PC-3 (cell line): ENCODE measurements at regions not wholly inside any gene's neighbourhood (a gene's known extent, or its start where the extent isn't known, plus 50 kb on each side); places are given as distances from the start of the nearest gene placed in this dataset.

ENCODE experiments used
- ATAC-seq: fragments of 200-7000 bp; cut with Tn5 transposase; 2 replicates; pipeline ENCODE4 v1.9.1; 2020; ENCODE audit warnings: mild to moderate bottlenecking, moderate library complexity
- BruUV-seq: library from RNA; stranded (reverse); fragments of 400-500 nt; replicated peaks from 2 replicates; lab custom pipeline; 2021; lab: Mats Ljungman, UMichigan
- CTCF ChIA-PET: fragments of 300-600 bp; sonication (Branson Sonifier 250); formaldehyde crosslinking; loops from one replicate; lab custom pipeline; 2022; ENCODE audit warnings: antibody characterized with exemption; lab: Charles Lee
- POLR2A ChIA-PET: fragments of 300-600 bp; sonication (Branson Sonifier 250); formaldehyde crosslinking; loops from one replicate; lab custom pipeline; 2022; ENCODE audit warnings: antibody characterized with exemption; ENCODE audit not compliant: unreplicated experiment; lab: Charles Lee
- DNase-seq: peaks from one replicate; pipeline ENCODE4 v3.0.0-alpha.2; 2015
- H2AFZ ChIP-seq: fragments of 300-600 bp; sonication (generic); 2 replicates; pipeline ENCODE4 v1.6.0; 2016; ENCODE audit warnings: antibody characterized with exemption, low read length
- H3F3A ChIP-seq: fragments of 300-600 bp; sonication (generic); one replicate; pipeline ENCODE4 v1.6.0; 2017; ENCODE audit warnings: antibody characterized with exemption, low read length, control low read depth, mild to moderate bottlenecking; ENCODE audit not compliant: unreplicated experiment
- H3K27ac ChIP-seq: fragments of 300-600 bp; sonication (generic); 2 replicates; pipeline ENCODE4 v1.5.1; 2016; ENCODE audit warnings: mild to moderate bottlenecking, low read length
- H3K27me3 ChIP-seq: fragments of 300-600 bp; sonication (generic); 2 replicates; pipeline ENCODE4 v1.6.1; 2016; ENCODE audit warnings: low read length, mixed read lengths
- H3K36me3 ChIP-seq: fragments of 300-600 bp; sonication (generic); 2 replicates; pipeline ENCODE4 v1.6.1; 2016; ENCODE audit warnings: low read depth, mixed run types, low read length, mixed read lengths
- H3K4me1 ChIP-seq: fragments of 300-600 bp; sonication (generic); 2 replicates; pipeline ENCODE4 v1.5.1; 2016; ENCODE audit warnings: low read length; ENCODE audit not compliant: insufficient read depth
- H3K4me2 ChIP-seq: fragments of 300-600 bp; sonication (generic); 2 replicates; pipeline ENCODE4 v1.6.0; 2016; ENCODE audit warnings: low read length
- H3K4me3 ChIP-seq: fragments of 300-600 bp; sonication (generic); 2 replicates; pipeline ENCODE4 v1.5.1; 2016; ENCODE audit warnings: mild to moderate bottlenecking, low read length, mixed read lengths
- H3K79me2 ChIP-seq: fragments of 300-600 bp; sonication (generic); 2 replicates; pipeline ENCODE4 v1.6.1; 2017; ENCODE audit warnings: low read length, mixed read lengths
- H3K9ac ChIP-seq: fragments of 300-600 bp; sonication (generic); 2 replicates; pipeline ENCODE4 v1.6.0; 2016; ENCODE audit warnings: mild to moderate bottlenecking, low read length
- H3K9me2 ChIP-seq: fragments of 300-600 bp; sonication (generic); replicated peaks from 2 replicates; pipeline ENCODE4 v1.6.1; 2016; ENCODE audit warnings: mixed run types, low read length, mixed read lengths
- H3K9me3 ChIP-seq: fragments of 300-600 bp; sonication (generic); 2 replicates; pipeline ENCODE4 v1.6.1; 2016; ENCODE audit warnings: low read length, mixed read lengths
- H4K20me1 ChIP-seq: fragments of 300-600 bp; sonication (generic); 2 replicates; pipeline ENCODE4 v1.6.1; 2016; ENCODE audit warnings: low read length, mixed read lengths
- EZH2 ChIP-seq: fragments of 300-600 bp; sonication (generic); IDR thresholded peaks from one replicate; pipeline ENCODE4 v1.6.1; 2017; ENCODE audit warnings: antibody characterized with exemption, mild to moderate bottlenecking, low read length; ENCODE audit not compliant: unreplicated experiment
- EZH2phosphoT487 ChIP-seq: fragments of 300-600 bp; sonication (generic); IDR thresholded peaks from 2 replicates; pipeline ENCODE4 v1.6.1; 2018; ENCODE audit warnings: mild to moderate bottlenecking, antibody characterized with exemption, low read length, borderline replicate concordance
- intact Hi-C: fragments of 100-400 bp; cut with micrococcal nuclease; formaldehyde crosslinking; loops from 2 replicates; pipeline ENCODE4 v1.9.0; 2023
- TF ChIP-seq, protein P1 (sequence below): fragments of 300-600 bp; sonication (generic); conservative IDR thresholded peaks from 2 replicates; pipeline ENCODE4 v1.5.1; 2017; ENCODE audit warnings: antibody characterized with exemption, low read depth, mild to moderate bottlenecking, low read length

DNA sequence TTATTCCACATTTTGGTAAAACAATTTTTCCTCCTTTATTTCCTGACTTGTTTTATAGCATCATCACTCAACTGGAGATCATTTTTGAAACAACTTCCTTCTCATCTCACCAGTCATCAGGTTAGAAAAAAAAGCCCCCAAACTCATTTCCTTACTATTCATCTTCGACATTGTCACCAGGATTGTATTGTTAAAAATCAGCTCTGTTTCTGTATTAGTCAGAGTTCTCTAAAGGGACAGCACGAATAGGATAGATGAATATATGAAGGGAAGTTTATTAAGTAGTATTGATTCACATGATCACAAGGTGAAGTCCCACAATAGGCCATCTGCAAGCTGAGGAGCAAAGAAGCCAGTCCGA lies 392.6 kb downstream of the FUT8 start:
- no peaks in the 10 kb centered on the region for H3K4me1 ChIP-seq
- peaks cover 16% of the 10 kb centered on the region; the same call in 1 of the 2 replicates for H3K9me3 ChIP-seq
- H2AFZ ChIP-seq, result no peak overlapping the region
- no TSS peak for BruUV-seq
- H3K36me3 ChIP-seq, result no peaks in the 10 kb centered on the region
- H4K20me1 ChIP-seq, result no peaks in the 10 kb centered on the region
- H3K27me3 ChIP-seq, result no peaks in the 10 kb centered on the region
- DNase-seq (no peak), ATAC-seq (no peak)
- TF ChIP-seq, protein P1, sequence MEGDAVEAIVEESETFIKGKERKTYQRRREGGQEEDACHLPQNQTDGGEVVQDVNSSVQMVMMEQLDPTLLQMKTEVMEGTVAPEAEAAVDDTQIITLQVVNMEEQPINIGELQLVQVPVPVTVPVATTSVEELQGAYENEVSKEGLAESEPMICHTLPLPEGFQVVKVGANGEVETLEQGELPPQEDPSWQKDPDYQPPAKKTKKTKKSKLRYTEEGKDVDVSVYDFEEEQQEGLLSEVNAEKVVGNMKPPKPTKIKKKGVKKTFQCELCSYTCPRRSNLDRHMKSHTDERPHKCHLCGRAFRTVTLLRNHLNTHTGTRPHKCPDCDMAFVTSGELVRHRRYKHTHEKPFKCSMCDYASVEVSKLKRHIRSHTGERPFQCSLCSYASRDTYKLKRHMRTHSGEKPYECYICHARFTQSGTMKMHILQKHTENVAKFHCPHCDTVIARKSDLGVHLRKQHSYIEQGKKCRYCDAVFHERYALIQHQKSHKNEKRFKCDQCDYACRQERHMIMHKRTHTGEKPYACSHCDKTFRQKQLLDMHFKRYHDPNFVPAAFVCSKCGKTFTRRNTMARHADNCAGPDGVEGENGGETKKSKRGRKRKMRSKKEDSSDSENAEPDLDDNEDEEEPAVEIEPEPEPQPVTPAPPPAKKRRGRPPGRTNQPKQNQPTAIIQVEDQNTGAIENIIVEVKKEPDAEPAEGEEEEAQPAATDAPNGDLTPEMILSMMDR, result no peak
- no peak for TF ChIP-seq EZH2phosphoT487
- TF ChIP-seq EZH2, result no peak
- no peak overlapping the region for H3K9ac ChIP-seq
- intact Hi-C loops, result no loop called here
- no peaks in the 10 kb centered on the region for H3K79me2 ChIP-seq
- POLR2A ChIA-PET, result no interaction called here
- H3K9me2 ChIP-seq, result no peaks in the 10 kb centered on the region
- no peak overlapping the region for H3K27ac ChIP-seq
- no peaks in the 10 kb centered on the region for H3F3A ChIP-seq
- no peak overlapping the region for H3K4me2 ChIP-seq
- CTCF ChIA-PET, result no interaction called here
- H3K4me3 ChIP-seq, result no peak overlapping the region

DNA sequence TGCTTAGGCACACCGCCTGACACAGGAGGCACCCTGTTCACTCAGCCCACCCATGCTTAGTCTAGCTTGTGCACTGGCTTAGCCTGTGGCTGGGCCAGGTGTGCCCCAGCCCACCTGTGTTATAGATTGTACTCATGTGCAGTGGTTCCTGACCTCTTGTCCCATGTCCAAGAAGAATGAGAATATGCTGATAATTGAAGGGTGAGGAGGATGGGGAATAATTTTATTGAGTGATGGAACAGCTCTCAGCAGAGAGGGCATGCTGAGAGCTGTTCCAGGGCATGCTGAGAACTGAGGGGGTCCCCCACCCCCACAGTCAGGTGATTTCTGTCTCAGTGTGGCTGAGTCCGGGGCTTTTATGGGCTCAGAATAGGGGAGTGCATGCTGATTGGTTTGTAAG lies 395.9 kb downstream of the FUT8 start:
- CTCF ChIA-PET, result no interaction called here
- intact Hi-C loops, result no loop called here
- ATAC-seq (no peak), DNase-seq (no peak)
- POLR2A ChIA-PET, result no interaction called here
- H4K20me1 ChIP-seq, result no peaks in the 10 kb centered on the region
- no peak overlapping the region for H2AFZ ChIP-seq
- H3K27ac ChIP-seq, result no peak overlapping the region
- peaks cover 16% of the 10 kb centered on the region; the same call in 1 of the 2 replicates for H3K9me3 ChIP-seq
- no peak overlapping the region for H3K4me2 ChIP-seq
- no peak overlapping the region for H3K4me3 ChIP-seq
- H3K27me3 ChIP-seq, result no peaks in the 10 kb centered on the region
- no peak overlapping the region for H3K9ac ChIP-seq
- H3K36me3 ChIP-seq, result no peaks in the 10 kb centered on the region
- H3K9me2 ChIP-seq, result no peaks in the 10 kb centered on the region
- H3K79me2 ChIP-seq, result no peaks in the 10 kb centered on the region
- BruUV-seq, result no TSS peak
- H3F3A ChIP-seq, result no peaks in the 10 kb centered on the region
- TF ChIP-seq, protein P1, result no peak
- TF ChIP-seq EZH2 (no peak), EZH2phosphoT487 (no peak)
- no peaks in the 10 kb centered on the region for H3K4me1 ChIP-seq

DNA sequence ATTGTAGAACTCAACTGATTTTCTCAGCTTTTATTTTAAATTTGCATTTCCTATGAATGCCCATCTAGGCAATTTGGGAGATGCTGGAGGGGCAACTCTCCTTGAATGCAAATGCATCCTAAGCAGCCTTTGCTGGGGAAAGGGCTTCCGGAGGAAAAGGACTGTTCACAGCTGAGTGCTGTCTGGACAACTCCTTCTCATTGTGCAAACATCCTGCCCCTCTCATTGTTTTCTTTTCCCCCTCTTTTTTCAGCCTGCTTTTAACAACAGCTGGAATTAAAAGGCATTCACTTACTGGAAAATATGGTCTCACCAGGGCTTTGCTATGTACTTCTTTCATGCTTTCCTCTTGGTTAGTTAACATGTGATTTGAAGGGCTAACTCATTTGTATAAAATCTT lies 397.8 kb downstream of the FUT8 start:
- Histone ChIP-seq H3K4me2 (no peak overlapping the region), H3K9me3 (peaks cover 16% of the 10 kb centered on the region; the same call in 1 of the 2 replicates), H3K79me2 (no peaks in the 10 kb centered on the region), H3F3A (no peaks in the 10 kb centered on the region), H3K9me2 (no peaks in the 10 kb centered on the region), H3K4me1 (no peaks in the 10 kb centered on the region), H3K27me3 (no peaks in the 10 kb centered on the region), H3K9ac (no peak overlapping the region), H3K36me3 (no peaks in the 10 kb centered on the region), H4K20me1 (no peaks in the 10 kb centered on the region), H2AFZ (no peak overlapping the region), H3K4me3 (no peak overlapping the region), H3K27ac (no peak overlapping the region)
- CTCF ChIA-PET, result interaction anchor here (1.2 kb wide), 1 partner anchor 14 kb away, joined by 5 read pairs; no protein-coding TSS in a partner anchor
- TF ChIP-seq EZH2 (no peak), EZH2phosphoT487 (no peak)
- TF ChIP-seq, protein P1, result no peak
- intact Hi-C loops, result no loop called here
- no TSS peak for BruUV-seq
- DNase-seq (no peak), ATAC-seq (peak; percentile 56)
- POLR2A ChIA-PET, result no interaction called here
